GM18498 (cell line): ENCODE measurements at regions not wholly inside any gene's neighbourhood (a gene's known extent, or its start where the extent isn't known, plus 50 kb on each side); places are given as distances from the start of the nearest gene placed in this dataset.
"Not testable (repeated sequence)": the region's sequence is repeated elsewhere in the genome, so short reads cannot be mapped to it uniquely, and the experiment has no call there.

ENCODE experiments used
- ATAC-seq: cut with Tn5 transposase; IDR thresholded peaks from one replicate; pipeline ENCODE4 v1.9.1; 2021; ENCODE audit warnings: mild to moderate bottlenecking, moderate library complexity; ENCODE audit not compliant: unreplicated experiment

DNA sequence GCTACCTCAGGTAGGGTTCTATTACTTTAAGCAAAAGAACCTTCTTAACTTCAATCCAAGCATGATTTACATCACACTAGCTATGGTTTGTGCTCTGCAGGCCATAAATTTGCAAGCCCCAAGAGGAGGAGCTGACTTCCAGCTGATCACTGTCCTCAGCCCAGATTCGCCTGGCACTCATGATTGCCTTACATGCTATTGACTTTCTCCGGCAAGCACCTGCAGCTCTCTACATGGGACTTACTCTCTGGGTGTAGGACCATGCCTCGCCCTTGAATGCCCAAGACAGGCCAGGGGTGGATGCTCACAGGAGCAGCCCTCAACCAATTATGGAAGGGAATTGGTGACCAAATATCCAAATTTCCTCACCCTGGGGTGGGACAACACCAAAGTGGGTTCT is 99.8 kb downstream of the ESM1 start:
- ATAC-seq, result no peak

DNA sequence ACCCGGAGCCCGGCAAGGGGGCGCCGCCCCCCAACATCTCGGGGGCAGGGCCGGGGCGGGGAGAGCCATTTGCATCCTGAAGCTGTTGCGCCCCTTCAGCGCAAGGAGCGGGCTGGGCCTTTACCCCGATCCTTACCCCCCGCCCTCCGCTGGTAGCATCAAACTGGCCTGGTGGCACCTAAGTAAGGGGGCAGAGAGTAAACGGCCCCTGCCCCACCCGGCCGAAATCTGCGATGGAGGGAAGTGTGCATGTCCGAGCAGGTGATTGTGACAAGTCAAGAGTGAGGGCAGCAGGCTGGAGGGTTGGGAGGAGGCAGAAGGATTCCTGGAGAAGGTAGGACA is 101.2 kb downstream of the ESM1 start:
- no peak for ATAC-seq

DNA sequence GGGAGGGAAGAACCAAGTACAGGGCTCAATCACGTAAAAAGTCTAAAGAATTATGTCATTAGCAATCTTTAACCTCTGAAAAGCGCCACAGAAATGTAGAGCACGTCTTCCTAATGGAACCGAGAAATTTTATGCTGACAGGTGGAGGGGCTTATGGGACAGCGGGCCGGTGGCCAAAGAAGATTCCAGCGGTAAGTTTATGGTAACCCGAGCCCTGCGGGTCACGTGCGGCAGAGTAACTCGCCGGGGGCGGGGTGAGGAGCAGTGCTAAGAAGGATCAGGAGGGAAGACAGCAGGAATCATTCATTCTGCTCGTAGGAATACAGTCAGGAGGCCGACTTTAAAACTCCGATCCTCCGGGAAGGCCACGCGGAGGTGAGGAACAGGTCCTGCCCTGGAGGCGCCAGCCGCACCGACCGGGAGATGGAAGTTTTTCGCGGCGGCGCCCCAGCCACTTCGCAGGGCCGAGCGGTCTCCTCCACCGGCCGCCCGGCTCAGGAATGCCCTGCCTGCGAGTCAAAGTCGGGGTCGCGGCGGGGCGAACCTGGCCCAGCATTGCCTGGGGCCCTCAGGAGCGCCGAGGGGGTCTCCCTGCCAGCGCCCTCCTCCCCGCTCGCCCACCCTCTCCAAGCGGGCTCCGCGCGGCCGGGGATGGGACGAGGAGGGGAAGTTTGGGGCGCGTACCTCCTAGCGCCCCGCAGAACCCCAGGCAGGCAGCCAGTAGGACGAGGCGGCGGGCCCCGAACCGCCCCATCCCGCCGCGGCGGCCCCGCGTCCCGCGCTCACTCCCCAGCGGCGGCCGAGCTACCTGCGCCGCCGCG is 101.8 kb downstream of the ESM1 start:
- ATAC-seq, result no peak

DNA sequence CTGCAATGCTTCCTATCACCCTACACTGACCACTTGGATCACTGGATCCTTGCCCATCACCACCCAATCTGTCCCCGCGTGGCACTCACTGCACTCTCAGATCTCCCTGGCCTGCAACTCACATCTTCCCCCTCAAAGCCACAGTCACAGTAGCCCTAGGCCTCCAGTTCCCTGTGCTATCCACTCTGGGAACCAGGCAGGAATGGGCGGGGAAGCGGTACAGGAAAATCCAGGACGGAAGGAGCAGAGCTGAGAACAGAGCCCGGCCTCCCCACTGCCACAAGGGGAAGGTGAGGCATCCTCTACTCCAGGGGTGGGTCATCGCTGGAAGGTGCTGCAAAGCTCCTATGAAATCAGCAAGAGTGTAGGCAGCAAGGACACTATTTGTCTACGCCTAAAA is 102.6 kb downstream of the ESM1 start:
- ATAC-seq, result no peak

DNA sequence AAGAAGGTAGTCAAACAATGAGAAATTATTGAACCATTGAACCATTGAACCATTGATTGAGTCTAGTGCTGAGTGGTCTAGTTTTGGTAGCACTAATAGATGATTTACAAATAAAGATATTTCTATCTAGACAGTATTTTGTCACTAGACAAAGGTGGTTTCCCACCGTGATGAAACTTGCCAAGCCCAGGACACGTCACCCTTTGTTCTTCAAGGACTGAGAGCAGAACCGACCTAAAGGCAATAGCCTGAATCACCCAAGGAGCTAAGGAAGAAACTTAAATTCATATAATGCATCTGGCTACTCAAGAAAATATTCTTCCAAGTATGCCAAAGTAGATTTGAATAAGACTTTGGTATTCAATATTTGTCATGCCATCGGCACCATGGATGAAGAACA is 103.3 kb downstream of the ESM1 start:
- ATAC-seq, result no peak

DNA sequence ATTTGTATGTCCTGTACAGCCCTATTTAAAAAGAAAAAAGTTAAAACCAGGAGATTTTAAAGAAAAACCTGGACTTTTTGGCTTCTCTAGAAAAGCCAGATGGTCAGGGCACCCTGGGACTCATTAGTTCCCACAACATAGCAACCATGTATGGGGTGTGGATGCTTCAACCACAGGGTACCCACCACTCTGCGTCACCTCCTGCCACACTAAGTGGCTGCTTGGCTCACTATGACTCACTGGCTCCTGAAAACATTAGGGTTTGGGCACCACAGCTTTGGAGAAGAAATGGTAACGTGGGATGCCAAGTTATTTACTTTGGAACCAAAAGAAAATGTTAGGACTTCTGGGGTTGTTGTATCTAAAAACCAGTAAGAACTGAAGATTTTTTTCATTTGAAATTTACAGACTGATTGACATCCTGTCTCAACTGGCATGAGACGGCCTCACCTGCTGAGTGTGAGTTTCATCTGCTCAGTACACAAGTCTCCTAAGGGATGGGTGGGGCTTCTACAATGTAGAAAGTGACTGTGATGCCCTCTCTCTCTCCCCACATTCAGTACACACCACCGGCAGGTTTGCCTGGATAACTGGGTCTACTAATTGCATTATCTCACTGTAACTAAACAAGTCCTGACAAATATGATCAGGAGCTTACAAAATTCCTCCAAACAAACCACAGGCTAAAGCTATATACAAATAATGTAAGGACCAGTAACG is 103.9 kb downstream of the ESM1 start:
- no peak for ATAC-seq

DNA sequence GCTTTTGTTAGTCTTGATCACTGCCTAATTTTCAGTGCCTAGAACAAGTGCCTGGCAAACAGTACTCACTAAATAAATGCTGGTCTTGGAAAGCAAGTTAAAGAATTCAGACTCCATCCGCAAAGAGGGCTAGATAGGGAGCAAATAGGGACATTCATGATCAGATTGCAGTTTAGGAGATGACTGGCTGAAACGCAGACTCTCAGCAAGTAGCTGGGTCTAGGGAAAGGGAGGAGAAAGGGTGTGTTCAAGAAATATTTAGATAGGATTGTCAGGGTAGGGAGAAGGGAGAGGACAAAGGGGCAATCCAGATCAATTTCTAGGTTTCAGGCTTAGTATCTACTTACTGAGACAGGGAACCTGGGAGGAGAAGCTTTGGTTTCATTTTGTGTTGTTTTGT is 108.4 kb downstream of the ESM1 start:
- no peak for ATAC-seq

DNA sequence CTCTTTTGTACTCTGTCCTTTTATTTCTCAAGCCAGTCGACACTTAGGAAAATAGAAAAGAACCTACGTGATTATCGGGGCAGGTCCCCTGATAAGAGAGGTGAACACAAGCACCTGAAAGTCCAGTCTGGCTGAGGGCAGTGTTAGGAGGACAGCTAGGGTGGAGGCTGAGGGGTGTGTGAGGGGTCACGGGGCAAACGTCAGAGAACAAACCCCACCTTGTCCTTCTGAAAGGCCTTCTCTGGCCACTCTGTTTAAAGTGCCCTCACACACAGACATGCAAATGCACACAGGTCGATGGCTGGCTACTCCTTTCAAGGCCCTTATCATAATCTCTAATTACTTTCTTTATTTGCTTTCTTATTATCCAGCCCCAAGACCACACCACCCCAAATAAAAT is 108.8 kb downstream of the ESM1 start:
- ATAC-seq, result no peak

DNA sequence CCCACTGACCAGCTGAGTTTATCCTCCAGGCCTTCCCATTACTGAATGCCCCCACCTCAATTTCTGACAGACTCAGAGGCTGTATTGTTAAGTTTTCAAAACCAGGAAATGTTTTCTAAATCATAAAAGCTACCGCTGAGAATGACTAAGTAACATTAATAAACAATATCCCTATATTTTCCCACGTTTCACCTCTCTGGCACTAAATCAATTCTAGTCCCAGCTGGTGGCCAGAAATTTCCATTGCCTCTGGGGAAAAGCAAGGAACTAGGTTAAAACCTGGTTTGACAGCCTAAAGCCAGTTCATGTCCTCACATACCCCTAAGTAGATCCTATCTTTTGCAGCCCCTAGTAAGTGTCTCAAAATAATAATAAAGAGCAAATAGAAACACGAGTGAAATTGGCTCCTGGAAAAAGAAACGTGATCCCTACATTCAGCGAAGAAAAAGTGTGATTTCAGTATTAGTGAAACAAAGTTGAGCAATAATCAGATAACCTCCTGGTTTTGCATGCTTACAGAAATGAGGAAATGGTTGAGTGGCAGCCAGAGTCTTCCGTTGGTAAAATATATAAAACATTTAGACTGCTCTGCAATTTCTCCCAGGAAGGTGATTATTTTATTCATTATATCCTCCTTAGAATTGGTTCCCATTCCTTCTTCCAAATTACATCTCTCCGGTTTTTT is 110.9 kb downstream of the ESM1 start:
- no peak for ATAC-seq

DNA sequence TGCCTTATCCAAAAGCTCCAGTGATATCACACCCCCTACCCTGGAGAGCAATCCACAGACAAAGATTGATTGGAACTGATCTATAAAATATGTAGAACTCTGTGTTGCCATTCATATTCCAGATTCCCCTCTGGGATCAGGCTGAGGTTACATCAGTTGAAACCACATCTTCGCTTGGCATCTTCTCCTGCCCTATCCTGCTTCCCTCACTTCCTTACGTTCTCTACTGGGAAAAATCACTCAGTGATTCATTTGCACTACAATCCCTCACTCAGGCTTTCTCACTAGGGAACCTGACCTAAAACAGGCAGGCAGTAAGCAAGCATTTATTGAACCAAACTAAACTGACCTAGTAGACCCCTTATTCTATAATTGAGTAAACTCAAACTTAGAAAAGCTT is 111.7 kb downstream of the ESM1 start:
- no peak for ATAC-seq

DNA sequence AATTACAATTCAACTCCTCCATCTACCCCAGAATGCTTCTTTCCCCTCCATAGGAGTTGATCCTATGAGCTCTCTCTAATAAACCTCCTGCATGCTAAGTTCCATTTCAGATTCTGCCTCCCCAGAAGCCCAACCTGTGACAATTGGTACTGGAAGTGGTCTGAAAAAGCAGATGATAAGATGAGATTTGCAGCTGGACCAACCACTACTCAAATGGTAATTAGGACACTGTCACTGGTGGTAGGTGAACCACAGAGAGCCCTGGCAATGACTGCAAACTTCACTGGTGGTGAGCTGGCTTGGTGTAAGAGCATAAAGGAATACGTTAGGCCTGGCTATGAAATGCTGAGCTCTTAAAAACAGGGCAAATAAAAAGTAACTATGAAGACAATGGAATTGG is 112.6 kb downstream of the ESM1 start:
- no peak for ATAC-seq

DNA sequence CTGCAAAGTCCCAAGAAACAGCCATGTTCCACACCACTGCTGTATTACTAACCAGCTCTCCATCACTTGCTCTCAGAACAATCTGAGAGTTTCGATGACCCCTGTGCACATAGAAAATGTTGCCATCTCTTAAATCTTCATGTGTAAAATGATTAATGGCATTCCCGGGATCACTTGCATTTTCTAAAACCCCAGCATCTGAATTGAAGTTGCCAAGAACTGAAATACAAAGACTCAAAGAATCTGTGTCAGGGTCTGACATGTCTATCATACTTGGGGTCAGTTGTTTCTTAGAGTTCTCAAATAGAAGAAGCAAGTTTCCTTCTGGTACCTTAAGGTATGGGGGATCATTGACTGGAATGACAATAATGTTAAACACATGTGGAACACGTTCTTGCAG is 115.1 kb downstream of the ESM1 start:
- no peak for ATAC-seq

DNA sequence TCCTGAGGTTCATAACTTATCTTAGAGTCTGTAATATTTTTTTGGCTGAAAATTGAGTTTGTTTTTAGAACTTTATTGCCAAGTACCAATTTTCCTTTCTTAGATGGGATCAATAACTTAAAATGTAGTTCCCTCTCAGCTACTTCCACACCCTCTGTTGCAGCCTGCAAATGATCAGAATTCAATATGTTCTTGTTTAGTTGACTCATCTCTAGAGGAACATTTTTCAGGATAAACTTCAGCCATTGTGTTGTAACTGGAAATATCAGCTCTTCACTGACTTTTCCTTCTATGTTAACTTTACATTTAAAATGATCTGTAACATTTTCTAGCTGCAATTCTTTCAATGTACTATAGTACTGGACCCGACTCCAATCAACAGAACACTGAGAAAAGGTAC is 115.7 kb downstream of the ESM1 start:
- ATAC-seq, result no peak

DNA sequence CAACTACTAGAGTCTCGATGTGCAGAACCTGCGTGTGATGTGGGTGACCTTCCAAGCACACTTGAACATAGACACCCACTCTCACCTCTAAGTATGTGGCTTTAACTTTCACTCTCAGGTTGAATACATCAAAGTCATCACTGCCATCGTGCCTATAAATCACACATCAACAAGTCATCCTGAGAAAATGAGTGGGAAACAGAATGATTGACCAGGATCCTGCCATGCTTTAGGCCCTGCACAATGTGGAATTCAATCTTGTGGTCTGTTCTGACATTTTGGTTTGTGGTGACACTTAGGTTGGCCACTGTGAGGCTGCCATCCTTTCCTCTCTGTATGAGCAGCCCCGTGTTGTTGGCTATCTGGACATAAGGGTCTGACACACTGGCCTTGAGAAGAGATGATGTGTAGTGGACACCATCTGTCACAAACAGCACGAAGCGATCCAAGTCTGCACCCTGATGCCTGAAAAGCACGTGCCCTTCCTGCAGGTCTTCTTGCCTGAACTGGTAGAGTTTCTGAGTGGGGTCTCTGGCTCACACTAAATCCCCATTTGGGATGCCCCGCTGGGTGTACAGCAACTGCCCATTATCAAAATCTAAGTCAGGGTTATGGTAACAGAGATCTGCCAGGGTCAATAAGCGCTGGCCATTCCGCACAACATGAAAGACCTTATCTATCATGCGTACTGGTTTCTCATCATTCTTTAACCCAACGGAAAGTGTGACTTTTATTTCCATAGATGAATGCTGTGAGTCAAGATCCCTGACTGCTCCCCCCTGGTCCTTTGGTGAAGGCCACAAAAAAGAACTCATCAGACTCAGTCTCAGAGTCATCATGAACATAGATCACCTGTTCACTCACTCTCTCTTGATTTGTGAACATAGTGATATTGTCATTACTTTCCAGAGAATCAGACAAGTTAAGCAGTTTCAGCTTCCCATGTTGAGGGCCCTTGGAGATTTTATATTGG is 116.6 kb downstream of the ESM1 start:
- ATAC-seq, result no peak

DNA sequence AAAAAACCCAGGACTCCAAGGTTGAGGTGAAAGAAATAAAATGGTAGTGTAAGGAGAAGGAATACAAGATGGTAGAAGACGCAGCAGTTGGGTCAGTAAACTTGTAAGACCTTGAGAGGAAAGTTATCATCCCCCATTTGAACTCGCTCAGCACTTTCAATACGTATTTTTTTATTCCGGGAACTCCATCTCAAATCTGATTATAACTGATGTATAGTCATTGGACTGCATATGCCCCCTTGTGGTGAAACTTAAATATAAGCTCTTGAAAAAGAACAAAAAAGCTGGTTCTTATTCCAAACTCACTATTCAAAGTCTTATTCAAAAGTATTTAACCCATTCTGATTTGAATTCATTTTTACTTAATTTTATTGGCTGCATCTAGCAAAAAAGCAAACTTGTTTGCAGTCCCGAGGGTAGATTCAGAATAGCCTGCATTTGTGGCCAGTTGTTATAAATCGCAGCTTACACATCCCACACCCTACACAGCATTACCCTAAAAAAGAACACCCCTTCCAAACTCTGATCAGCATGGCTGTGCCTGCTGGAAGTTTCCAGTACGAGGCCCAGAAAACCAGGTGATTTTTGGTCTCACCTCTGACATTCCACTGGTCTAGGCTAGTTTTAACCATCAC is 118.0 kb downstream of the ESM1 start:
- ATAC-seq, result no peak

DNA sequence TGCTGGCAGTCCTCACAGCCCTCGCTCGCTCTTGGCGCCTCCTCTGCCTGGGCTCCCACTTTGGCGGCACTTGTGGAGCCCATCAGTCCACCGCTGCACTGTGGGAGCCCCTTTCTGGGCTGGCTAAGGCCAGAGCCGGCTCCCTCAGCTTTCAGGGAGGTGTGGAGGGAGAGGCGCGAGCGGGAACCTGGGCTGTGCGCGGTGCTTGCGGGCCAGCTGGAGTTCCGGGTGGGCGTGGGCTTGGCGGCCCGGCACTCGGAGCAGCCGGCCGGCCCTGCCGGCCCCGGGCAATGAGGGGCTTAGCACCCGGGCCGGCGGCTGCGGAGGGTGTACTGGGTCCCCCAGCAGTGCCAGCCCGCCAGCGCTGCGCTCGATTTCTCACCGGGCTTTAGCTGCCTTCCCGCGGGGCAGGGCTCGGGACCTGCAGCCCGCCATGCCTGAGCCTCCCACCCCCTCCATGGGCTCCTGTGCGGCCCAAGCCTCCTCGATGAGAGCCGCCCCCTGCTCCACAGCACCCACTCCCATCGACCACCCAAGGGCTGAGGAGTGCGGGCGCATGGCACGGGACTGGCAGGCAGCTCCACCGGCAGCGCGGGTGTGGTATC is 120.4 kb downstream of the ESM1 start:
- not testable (repeated sequence) for ATAC-seq

DNA sequence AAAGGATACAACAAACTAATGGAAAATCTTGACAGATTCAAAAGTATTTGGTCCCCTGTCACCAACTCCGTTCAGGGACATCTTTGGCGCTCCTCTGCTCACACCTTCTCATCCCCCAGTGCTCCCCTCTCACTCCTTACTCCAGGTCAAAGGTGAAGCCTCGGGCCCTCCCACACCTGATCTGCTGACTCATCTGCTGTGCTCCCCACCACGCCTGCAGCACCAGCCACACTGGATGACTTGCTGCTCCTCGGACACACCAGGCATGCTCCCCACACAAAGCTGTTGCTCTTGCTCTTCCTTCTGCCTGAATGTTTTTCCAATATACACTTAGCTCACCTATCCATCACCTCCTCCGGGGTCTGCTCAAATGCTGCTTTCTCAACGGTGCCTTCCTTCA is 123.4 kb downstream of the ESM1 start:
- no peak for ATAC-seq

DNA sequence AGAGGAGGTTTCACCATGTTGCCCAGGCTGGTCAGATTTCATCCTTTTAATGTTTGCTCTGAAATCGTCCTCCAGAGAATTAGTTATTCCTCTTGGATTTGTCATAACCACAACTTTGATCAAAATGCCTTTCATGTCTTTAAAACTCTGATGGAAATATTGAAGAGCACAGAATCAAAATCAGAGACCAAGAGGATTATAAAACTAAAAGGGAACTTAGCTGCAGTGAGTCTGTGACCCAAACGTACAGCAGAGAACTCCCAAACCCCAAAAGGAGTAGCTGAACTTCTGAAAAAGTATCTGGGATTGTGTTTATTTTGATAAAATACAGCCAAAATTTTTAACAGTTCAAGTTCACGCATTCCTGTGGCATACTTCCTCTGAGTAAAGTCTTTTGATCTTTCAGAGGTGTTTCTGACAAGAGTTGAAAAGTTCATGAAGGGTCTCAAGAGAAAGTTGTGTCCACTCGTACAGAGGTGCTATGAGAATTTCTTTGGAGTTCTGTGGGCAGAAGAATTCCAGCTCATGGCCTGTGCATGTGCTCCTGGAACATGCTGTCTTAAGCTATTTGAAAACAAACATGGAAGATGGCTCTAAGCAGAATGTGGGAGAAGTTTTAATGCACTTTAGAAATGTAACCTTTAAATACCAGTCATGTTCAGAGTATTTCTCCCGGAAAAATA is 124.0 kb downstream of the ESM1 start:
- no peak for ATAC-seq

DNA sequence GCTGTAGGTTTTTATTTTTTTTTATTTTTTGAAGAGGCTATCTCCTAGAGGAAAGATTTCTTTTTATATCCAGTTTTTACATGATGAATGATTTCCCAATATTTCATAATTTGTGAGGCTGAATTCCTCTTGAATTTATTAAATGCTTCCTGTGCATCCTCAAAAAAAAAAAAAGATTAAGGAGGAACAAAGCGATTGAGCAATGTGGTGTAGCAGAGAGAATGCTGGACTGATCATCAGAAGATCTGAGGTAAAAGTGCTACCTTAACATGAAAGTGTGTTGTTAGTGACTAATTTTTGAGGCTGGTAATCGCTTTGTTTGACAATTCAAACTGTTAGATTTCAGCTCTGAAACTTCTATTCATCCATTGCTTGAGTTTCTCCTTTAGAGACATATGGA is 125.1 kb downstream of the ESM1 start:
- ATAC-seq, result no peak
